Stimulated activated CD8-positive, alpha-beta memory T cell treated with anti-CD3 and anti-CD28 coated beads, Interleukin-4, amount 100 ng/mL, for 24 hours (primary cell): ENCODE measurements at regions not wholly inside any gene's neighbourhood (a gene's known extent, or its start where the extent isn't known, plus 50 kb on each side); places are given as distances from the start of the nearest gene placed in this dataset.

Experiments used
- DNase-seq: peaks from one replicate; pipeline ENCODE4 v3.0.0-alpha.2; 2020; ENCODE audit warnings: low read depth

DNA sequence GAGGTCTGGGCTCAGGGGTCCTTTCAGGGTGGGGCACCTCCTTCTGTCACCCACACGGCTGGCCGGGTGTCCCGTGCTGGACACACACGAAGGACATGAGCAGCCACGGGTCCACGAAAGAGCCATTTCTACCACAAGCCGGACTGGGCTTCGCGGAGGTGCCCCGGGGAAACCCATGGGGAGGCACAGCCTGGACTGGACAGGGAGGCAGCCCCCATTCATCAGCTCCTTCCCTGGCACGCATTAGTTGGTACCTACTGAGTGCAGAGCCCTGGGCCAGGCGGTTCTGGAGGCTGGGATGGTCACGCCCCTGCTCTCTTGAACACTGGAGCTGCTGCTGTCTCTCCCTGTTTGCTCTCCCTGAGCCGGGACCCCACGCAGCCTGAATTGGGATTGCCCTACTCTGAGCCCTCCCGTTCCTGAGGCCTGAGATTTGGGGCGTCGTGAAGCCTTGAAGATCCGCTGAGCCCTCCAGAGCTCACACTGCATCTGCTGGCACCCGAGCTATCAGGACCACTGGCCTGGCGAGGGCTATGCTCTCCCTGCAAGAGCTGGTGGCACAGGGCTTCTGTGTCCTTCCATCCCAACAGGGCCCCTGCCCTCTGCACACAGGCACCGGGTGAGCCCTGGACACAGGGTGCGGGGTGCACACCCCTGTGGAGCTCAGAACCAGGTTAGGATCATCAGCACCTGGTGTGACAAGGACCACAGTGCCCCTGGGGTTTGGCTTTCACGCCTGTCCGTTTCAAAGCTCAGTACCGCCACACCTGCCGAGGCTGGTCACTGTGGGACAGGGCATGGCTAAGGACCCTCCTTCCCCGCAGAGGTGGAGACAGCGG lies 84.6 kb downstream of the MYEOV start:
- no peak for DNase-seq

DNA sequence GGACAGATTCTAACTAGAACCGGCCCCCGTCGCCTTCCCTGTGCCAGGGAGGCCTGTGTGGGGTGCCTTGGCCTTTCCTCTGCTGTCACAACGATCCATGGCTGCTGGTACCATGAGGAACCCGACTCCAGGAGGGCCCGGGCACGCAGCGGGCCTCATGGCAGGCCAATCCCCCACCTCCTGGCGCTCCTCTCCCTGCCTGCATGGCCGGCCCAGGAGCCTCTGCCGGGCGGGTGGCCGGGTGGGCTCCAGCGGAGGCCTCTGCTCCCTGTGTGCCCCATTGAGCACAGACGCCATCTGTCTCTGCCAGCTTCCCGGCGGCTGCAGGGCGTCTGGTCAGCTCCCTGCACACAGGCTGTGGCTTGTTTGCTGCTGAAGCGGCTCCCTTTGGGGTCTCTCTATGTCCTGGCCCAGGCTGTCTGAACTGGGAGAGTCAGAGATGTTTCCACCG lies 86.5 kb downstream of the MYEOV start:
- no peak for DNase-seq

DNA sequence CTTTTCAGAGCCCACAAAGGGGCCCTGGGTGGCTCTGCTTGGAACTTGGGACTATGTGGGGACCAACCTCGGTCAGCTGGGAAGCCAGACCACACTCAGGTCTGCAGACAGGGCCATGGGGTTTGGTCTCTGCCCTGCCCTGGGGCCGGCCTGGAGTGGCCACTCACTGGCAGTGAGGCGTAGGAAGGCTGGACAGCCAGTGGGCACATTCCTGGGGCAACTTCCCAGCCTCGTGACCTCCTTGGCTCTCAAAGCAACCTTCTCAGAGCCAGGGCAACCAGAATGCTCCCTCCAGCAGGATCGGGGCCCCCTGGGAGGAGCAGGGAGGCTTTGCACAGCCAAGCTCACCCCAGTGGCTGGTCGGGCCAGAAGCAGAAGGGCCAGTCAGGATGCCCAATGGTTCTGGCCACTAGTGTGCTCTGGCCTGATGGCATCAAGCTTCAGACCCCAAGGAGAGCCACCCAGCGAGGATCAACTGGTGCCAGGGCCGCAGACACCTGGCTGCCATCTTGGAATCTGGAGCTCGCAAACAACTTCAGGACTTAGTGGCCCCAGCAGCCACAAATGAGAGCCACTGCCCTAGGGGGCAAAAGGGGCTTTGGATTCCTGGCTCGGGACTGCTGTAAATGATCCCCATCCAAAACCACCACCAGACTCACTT lies 87.1 kb downstream of the MYEOV start:
- DNase-seq, result no peak

DNA sequence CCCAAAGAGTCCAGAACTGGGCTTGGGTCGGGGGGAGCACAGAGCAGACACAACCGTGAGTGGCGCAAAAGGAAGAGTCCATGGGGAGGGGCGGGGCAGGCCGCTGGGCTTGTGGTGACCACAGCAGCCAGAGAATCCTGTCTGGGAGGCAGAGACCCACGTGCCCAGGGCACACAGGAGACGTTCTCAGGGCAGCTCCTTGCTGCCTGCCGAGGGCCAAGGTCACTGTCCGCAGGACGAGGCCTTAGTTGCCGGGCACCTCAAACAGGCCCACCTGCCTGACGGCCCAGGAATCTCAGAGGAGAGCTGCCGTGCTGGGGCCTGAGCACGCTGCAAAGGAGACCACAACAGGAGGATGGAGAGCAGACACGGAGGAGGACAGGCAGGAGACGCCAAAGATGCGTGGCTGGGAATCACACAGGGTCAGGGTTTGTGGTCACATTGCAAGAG lies 87.8 kb downstream of the MYEOV start:
- no peak for DNase-seq

DNA sequence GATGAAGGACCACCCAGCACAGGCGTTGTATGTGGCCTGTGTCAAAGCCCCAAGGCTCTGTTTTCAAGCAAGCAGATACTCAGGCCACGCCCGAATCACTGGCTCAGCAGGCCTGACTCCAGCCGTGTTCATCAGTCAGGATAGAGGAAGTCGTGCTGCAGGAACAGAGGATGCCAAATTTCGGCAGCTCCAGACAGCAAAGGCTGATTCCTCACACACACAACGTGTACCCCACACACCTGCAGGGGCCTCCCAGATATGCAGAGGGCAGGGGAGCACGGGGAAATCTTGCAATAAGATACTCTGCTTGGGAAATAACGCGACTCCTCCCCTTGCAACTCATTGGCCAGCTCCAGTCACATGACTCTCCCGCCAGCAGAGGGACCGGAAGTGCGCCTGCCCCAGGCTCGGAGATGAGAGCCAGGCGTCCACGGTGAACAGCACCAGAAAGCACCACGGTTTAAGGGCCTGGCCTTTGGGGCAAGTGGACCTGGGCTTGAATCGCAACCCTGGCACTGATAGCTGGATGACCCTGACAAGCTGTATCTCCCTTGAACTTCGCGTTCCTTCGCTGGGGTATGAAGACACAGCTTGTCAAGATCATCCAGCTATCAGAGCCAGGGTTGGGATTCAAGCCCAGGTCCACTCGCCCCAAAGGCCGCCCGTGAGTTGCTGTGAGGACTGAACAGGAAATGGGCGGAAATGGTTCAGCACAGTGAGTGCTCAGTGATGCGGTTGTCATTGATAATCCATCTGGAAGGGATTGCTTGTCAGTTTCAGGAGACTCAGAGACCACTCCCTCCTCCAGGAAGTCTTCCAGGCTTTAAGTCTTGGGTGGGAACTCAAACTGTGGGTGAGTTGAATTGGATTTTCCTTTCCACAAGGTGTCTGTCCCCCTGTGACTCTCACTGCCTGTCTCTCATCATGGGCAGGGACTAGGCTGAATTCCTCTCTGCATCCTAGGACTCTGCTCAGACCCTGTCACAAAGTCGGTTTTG lies 88.5 kb downstream of the MYEOV start:
- no peak for DNase-seq

DNA sequence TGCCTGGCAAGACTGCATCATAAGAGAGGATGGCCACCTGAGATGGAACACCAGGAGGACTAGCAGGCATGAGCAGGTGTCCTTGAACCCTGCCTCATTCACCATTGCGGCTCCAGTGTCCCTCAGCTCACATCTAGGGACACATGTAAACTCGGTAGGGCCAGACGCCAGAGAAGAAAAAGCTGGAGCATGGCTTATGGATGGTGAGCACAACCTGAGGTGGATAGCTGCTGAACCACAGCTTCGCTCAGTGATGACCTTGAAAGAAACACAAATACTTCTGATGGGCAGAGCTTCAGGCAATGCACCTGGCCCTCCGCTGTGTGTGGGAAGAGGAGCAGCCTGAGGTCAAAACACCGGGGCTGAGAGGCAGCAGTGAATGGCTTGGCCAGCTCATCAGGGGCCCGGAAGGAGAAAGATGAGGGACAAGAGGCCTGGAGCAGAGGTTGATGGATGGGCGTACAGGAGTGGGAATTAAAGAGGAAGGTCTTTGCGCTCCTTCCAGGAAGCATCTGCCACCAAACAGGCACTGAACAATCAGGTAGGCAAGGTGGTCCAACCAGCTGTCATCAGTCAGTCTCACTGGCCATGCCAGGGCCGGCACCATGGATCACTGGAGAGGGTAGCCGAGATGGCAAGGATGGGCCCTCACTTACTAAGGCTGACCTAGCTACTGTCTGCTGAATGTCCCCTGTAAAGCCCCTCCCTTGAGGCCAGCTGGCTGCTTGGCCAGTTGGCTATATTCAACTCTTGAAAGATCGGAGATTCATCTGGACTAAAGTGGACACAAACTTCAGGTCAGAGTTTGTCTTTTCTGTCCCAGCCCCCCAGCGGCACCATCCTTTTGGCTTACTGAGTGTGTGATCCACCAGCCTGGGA lies 89.7 kb downstream of the MYEOV start:
- DNase-seq, result no peak

DNA sequence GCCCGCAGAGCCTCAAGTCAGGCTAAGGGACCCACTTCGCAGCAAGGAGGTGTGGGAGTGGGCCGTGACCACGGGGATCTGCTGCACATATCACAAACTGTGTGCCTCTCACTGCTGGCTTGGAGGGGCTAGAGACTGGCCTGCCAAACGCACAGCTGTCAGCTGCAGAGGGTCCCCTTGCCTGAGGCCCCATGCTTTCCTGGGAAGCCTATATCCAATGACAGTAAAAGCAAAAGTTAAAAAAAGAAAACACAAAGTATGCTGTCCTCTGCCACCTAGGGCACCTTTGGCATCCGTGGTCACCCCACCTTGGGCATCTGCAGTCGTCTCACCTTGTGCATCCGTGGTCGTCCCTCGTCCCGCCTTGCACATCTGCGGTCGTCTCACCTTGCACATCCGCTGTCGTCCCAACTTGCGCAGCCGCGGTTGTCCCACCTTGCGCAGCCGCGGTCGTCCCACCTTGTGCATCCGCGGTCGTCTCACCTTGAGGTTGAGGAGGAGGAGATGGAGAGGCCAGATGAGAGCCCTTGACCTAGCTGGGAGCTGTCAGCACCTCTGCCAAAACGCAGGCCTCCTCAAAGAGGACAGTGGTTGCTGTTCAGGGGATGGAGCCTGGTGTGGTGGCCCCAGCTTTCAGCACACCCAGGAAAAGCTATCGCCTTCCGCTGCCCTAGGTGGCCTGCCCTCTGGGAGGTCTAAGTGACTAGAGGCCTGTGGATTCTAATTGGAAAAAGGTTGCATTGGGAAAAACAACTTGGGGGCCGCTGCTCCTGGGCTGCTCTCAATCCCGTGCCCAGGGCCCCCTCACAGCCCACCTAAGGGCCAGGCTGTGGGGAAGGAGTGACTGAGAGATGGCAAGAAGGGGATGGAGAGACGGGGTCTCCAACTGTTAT lies 90.5 kb downstream of the MYEOV start:
- no peak for DNase-seq

DNA sequence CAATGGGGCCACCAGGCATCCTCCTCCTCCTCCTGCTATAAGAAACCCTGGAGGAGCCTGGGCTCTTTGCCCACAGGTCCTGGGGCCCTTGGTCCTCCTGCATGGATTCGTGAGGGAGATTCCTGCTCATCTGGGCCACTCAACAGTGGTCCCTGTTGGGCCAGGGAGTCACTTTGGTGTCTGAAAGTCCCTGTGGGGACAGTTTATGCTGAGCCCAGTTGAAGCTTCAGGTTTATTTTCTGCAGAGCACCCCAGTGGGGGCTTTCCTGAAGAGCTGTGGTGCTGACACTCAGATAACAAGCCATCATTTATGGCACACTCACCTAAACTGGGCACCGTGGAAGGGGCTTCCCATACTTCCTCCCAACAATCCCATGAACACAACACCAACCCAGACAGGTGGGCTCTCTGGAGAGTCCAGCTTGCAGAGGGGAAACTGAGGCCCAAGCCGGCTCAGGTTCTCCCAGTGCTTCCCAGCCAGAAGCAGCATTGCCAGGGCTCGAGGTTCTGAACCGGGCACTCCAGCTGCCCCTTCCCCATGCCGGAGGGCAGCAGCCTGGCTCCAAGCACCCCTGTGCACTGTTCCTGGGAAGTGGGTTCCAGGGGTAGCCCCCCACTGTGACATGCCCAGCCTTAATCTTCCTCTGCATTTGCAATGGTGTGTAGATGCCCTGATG lies 91.3 kb downstream of the MYEOV start:
- DNase-seq, result no peak

DNA sequence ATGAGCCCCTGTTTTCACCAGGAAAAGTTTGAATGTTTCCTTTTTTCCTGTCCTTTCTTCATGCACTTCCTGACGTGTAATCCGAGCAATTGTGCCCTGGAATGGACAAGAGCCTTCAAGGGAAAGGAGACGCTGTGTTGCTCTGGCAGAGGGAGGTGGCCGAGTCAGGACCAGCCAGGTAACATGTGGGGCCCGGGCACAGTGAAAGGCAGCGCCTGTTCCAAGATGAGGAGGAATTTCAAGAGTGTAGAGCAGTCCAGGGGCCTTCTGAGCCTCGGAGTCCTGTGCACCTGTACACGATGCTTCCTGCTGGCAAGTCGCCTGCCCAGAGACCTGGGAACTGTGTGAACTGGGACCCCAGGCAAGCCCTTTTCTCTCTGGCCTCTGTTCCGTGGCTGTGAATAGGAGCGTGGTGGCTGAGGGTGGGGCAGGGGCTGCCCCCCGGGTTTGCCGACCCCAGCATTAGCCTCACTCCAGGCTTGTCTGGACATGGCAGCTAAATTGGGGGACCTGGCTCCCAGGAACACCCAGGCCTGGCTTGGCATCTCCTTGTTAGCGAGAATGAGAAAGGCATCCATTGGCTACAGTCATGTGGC lies 92.0 kb downstream of the MYEOV start:
- DNase-seq, result no peak

DNA sequence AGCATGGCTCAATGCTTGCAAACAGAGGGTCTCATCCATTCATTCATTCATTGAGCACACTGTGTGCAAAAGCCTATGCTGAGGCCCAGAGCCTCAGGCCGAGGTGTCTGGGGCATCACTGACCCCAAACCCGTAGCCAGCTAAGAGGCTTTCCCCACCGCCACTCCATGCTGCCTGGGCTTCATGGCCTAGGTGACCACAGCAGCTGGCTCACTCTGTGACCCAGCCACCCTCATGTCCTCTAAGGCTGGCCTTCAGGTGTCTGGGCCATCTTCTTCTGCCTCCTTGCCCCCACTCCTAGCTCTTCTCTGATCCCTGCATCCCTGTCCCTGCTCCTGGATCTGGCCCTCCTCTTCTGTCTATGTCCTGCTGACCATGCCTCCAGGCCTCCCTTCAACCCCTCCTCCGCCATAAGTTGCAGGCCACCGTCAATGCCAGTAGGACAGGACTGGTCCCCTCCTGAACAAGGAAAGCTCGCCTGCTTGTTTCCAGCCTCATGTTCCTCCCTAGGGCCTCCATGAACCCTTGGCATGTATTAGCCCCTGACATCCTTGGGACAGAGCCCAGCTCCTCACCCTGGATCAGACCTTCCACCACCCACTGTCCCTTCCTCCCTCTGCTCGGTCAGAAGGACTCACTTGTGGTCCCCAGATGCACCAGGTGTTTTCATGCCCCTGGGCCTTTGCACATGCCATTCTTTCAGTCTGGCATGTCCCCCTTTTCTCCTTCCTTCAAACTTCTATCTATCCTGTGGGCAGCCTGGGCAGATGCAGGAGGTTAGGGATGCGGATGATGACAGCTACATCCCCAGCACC lies 92.8 kb downstream of the MYEOV start:
- no peak for DNase-seq

DNA sequence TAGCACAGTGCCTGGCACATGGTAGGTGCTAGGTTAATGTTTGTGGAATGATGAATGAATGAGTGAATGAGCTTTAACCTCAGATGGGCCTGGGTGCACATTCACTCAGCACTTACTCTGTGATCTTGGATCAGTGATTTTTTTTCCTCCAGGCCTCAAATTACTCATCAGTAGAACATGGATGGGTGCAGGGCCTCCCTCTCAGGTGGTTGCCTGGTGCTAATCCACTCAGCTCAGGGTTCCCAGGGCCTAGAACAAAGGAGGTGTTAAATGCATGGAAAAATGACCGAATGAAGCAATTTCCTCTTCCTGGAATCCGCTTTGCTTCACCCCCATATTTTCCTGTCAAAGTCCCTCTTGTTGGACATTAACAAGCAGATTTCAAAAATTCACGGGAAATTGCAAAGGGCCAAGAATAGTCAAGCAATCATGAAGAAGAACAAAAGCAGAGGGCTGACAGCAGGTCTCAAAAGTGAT lies 93.5 kb downstream of the MYEOV start:
- no peak for DNase-seq

DNA sequence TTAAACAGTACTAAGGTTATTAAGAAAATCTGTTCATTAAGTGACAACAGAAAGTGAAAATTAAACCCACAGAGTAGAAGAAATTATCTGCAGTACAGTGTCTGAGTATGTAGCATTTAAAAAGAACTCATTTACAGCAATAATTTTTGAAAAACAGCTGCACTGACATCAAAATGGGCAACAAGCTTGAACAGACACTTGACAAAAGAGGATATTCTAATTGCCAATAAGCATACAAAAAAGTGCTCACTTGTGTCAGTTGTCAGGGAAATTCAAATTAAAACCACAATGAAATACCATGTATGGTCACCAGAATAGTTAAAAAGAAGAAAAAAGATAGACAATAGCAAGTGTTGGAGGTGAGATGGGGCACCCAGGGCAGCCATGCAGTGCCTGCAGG lies 93.3 kb upstream of the LINC01488 start:
- no peak for DNase-seq

DNA sequence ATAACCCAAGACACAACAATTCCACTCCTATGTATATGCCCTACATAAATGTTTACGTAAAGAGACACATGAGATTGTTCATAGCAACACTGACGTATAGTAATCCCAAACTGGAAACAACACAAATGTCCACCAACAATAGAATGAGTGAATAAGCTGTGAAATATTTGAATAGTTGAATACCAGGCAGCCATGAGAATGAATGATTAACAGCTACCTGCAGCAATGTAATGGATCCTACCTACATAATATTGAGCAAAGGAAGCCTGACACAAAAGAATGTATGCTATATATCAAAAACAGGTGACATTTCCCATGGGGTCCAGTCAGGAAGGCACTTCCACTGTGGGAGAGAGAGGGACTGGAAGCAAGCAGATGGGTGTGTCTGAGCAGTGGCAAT lies 92.8 kb upstream of the LINC01488 start:
- DNase-seq, result no peak

DNA sequence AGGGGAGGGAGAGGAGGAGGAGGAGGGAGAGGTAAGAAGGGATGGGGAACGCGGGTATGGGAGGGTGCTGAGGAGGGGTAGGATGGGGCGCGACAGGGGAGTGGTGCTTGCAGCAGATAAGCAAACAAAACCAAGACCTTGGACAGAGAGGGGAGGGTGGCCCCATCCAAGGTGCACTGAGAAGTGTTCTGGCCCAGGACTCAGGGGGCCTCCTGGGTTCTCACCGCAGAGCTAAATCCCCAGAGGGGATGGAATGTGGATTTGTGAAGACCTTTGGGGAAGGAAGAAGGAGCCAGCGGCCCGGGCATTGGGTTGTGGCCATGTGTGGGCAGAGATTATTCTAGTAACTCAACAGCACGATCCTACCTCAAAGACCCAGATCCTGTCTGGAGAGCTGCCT lies 90.9 kb upstream of the LINC01488 start:
- DNase-seq, result no peak

DNA sequence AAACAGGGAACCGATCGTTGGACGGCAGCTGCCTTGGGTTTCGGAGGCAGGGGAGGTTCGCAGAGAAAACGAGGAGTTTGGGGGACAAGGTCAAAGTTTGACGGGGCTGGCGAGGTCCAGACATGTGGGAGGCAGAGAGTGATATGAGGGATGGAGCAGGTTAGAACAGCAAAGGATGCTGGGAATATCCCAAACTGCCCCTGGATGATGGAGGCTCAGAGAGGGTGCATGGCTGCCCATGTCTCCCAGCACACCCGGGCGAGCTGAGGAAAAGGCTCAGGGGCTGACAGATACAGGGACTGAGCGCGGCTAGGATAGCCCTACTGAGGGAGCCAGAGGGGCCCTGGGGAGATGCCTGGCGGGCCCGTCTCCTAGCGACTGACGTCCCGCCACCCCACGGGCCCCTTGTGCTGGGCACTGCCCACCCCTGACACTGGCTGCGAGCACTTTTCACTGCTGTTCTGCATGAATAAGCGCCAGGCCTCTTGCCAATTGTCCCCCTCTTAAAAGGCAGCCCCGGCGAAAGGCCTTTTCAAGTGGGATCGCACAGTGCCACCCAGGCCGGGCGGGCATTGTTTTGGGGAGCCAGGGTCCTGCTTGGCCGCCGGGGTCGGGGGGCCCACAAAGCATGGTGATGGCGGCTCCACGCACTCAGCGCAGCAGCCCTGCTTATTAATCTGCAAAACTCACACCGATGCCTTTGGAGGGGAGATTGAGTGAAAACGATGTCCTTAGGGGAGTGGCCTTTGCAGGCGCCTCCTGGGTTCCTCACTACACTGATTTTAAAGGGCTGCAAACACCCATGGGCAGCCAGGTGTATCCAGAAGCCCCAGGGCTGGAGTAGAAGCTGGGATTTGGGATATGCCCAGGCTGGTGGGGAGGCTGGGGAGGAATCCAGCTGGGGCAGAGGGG lies 90.0 kb upstream of the LINC01488 start:
- no peak for DNase-seq

DNA sequence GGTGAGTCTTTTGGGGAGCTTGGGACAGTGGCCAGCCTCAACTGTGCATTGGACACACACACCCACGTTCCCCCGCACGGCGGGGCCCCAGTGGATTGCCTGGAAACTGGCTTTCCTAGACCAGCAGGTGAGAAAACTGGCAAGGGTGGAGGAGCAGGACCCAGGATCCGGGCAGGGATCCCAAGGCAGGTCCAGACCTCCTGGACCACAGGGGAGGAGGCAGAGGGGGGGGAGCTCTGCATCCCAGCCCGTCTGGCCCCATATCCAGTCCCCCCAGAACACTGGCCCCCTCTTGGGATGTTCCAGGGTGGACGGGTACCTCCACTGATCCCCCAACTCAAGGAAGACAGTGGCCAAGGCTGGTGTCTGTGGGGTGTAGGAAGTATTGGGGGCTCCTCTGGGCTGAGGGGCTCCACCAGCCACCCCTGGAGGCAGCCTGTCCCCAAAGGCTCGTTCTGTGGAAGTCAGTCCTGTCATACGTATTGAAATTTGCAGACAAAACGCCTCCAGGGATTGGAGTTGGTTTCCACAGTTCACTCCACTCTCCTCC lies 89.3 kb upstream of the LINC01488 start:
- DNase-seq, result no peak
